ENCODE measurements at regions not wholly inside any gene's neighbourhood (a gene's known extent, or its start where the extent isn't known, plus 50 kb on each side); places are given as distances from the start of the nearest gene placed in this dataset.
"Not testable (repeated sequence)": the region's sequence is repeated elsewhere in the genome, so short reads cannot be mapped to it uniquely, and the experiment has no call there.

- TF ChIP-seq, protein P1, sequence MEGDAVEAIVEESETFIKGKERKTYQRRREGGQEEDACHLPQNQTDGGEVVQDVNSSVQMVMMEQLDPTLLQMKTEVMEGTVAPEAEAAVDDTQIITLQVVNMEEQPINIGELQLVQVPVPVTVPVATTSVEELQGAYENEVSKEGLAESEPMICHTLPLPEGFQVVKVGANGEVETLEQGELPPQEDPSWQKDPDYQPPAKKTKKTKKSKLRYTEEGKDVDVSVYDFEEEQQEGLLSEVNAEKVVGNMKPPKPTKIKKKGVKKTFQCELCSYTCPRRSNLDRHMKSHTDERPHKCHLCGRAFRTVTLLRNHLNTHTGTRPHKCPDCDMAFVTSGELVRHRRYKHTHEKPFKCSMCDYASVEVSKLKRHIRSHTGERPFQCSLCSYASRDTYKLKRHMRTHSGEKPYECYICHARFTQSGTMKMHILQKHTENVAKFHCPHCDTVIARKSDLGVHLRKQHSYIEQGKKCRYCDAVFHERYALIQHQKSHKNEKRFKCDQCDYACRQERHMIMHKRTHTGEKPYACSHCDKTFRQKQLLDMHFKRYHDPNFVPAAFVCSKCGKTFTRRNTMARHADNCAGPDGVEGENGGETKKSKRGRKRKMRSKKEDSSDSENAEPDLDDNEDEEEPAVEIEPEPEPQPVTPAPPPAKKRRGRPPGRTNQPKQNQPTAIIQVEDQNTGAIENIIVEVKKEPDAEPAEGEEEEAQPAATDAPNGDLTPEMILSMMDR (IDR thresholded peaks at IDR 0.05; ENCODE audit: low read depth, low read length): no peak
- DNase-seq (ENCODE audit: low read depth in 2 of 2): no peak
- no peak overlapping the region for H3K4me3 ChIP-seq (replicated peaks in 1 of 2; ENCODE audit: low read depth in 2 of 2, low read length in 2 of 2)
These were observed 73.3 kb upstream of the DHX40 start for GRCh38 chr17:59492091-59492451.

- H3K4me3 ChIP-seq (replicated peaks in 1 of 2; ENCODE audit: low read depth in 2 of 2, low read length in 2 of 2): no peak overlapping the region
- TF ChIP-seq, protein P1 (IDR thresholded peaks at IDR 0.05; ENCODE audit: low read depth, low read length): no peak
- DNase-seq (ENCODE audit: low read depth in 2 of 2): no peak
These were observed 71.5 kb upstream of the DHX40 start for GRCh38 chr17:59493867-59494266.

- DNase-seq (ENCODE audit: low read depth in 2 of 2): no peak
- TF ChIP-seq, protein P1 (IDR thresholded peaks at IDR 0.05; ENCODE audit: low read depth, low read length): no peak
- no peak overlapping the region for H3K4me3 ChIP-seq (replicated peaks in 1 of 2; ENCODE audit: low read depth in 2 of 2, low read length in 2 of 2)
These were observed 70.5 kb upstream of the DHX40 start for GRCh38 chr17:59494757-59495368.

GRCh38 chr17:59496178-59496577, 69.2 kb upstream of the DHX40 start:
- H3K4me3 ChIP-seq (replicated peaks in 1 of 2; ENCODE audit: low read depth in 2 of 2, low read length in 2 of 2): no peak overlapping the region
- DNase-seq (ENCODE audit: low read depth in 2 of 2): no peak
- TF ChIP-seq, protein P1 (IDR thresholded peaks at IDR 0.05; ENCODE audit: low read depth, low read length): no peak

DNA sequence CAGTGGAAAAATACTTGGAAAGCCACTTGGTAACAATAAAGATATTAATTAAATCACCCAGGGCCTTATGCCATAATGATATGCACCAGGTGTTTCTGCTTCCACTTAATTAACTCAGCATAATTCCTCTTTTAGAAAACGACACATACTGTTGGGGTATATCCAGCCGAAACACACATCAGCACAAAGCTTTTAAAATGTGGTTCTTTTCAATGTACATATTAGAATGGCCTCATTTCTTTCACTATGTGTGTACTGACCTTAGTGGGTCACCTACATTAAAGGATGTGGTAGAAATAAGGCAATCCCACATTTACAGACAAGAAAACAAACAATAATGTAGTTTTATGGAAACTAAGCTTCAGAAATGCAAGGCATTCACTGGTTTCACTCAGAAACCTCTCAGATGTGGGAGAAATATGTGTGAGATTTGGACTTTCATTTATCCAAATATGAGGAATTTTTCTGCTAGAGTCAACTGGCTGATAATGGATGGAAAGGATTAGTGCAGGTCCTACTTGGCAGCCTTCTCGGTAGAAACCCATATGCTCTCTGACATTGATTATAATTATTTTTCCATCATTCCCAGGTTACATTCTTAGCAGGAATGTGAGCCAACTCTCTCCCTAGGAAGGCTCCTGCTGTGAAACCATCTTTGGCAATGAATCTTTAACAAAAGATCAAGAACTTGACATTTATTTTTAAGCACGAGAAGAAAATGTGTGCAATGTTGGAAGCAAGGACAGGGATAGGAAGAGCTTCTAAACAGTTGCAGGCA, 66.7 kb upstream of the DHX40 start:
- H3K4me3 ChIP-seq (replicated peaks in 1 of 2; ENCODE audit: low read depth in 2 of 2, low read length in 2 of 2): no peak overlapping the region
- peak in 1 of 2 donors; percentile 6 for DNase-seq (ENCODE audit: low read depth in 2 of 2)
- TF ChIP-seq, protein P1 (IDR thresholded peaks at IDR 0.05; ENCODE audit: low read depth, low read length): no peak

GRCh38 chr17:59500086-59500655, 65.2 kb upstream of the DHX40 start:
- not testable (repeated sequence) for H3K4me3 ChIP-seq (replicated peaks in 1 of 2; ENCODE audit: low read depth in 2 of 2, low read length in 2 of 2); DNase-seq (ENCODE audit: low read depth in 2 of 2)

DNA sequence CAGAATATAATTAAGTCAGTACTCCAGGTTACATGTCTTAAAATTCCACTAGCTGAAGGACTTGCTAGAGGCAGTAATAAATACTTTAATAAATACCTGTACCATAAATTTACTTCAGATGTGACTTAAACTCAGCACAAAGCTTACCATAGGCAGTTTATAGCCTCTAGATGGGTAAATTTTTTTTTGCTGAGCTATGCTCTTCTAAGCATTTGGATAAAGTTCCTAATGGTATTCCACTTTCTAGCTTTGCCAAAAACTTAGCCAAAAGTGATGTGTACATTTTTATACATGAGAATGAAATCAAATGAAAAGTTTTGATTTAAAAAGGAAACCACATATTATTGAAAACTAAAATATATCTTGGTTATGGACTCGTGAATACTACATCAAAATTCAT, 63.7 kb upstream of the DHX40 start:
- TF ChIP-seq, protein P1 (IDR thresholded peaks at IDR 0.05; ENCODE audit: low read depth, low read length): no peak
- no peak for DNase-seq (ENCODE audit: low read depth in 2 of 2)
- H3K4me3 ChIP-seq (replicated peaks in 1 of 2; ENCODE audit: low read depth in 2 of 2, low read length in 2 of 2): no peak overlapping the region
